TTC549 (cell line): ENCODE measurements at regions not wholly inside any gene's neighbourhood (a gene's known extent, or its start where the extent isn't known, plus 50 kb on each side); places are given as distances from the start of the nearest gene placed in this dataset.
A peak's percentile ranks its signal among the peaks of the same experiment; 100 is the strongest.

Experiments
- FAIRE-seq: peaks from 2 replicates; lab custom pipeline; 2012; peaks lifted over from hg19 to GRCh38; lab: Jason Lieb, UNC

DNA sequence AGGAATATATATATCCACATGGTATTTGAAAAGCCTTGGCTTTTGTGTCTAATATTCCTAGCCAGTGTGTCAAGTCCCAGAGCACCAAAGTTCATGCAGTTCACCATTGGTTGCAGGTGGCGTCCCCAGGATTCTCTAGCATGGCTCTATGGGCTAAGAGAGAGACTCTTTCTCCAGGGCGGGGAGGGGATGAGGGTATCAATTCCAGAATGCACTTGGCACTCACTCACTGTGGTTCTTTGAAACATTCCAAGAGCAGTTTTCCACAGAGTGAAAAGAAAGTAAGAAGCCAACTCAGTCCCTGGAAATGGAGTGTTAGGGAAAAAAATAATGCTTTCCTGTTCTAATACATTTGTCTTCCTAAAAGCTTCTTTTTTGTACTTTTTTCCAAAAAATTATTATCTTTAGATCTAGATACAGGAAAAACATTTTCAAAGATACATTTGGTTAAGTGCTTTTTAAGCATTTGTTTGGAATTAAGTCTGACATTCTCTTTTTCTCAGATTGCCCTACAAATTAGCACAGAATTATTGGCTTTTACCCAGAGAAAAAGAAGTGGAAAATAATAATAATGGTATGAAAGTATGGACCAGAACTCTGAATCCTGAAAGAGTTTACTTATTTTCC lies 239.9 kb downstream of the PAX3 start:
- no peak for FAIRE-seq

DNA sequence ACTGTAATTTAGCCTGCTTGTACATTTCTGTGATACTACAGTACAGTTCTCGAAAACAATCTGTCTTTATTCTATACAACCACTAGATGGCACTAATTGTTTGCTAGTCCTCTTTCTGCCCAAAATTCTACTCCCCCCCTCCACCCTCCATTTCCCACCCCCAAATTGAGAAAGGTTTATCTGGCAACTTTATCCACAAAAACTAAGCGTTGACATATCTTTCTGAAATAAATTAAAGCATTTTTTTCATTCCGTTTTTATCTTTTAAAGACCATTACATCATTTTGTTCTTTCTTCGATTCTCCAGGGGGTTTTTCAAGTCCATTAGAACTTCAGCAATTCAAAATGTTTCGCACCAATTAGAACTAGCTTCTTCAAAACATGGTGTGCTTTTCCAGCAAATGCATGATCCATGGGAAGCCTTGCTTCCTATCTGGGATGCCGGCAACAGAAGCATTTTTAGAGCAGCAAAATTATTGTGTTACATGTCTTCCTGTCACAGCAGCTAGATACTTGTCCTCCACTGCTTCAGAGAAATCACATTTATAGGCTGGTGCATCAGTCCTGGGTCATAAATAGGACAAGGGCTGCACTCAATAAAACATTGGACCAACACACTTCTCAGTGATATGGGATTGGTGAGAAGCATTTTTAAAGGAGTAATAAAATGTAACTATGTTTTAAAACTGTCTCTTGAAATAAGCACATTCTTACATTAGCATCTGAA lies 241.3 kb downstream of the PAX3 start:
- peak; percentile 22 for FAIRE-seq

DNA sequence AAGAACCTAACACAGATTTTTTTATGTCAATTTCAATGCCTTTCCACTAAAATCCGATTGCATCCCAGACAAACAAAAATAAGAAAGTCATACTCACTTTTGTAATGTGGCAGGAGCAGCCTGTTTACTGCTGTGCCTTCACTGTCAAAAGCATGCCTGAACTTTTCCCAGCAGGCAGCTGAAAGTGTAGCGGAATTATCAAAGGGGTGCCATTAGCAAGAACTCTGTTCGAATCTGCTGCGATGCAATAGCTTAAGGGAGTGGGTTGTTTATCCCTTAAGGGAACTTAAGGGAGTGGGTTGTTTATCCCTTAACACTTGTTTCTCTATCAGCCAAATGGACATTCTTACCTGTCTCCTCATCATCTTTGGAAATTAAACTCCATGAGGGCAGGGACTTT lies 243.5 kb downstream of the PAX3 start:
- FAIRE-seq, result no peak

GRCh38 chr2:222054813-222055212 lies 244.0 kb downstream of the PAX3 start:
- no peak for FAIRE-seq

DNA sequence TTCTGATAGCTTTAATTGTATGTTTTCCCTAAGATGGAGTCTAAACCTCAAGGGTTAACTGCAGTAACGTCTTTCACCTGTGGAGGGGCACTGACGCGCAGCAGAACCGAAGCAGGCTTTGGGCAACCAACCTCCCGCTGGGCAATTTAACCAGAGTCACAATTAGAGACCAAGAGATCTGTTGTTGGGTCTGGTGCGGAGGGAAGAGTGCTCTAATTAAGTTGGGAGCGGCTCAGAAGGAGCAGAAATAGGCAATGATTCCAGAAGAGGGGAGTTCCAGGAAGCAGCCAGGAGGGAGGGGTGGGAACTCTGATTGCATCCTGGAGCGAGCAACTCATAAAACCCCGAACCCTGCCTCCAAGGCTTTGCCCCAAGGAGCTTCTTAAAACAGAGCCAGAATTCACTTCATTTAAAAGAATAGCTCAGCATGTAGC lies 245.8 kb downstream of the PAX3 start:
- no peak for FAIRE-seq

- no peak for FAIRE-seq
Measured at GRCh38 chr2:222050981-222051380, 247.8 kb downstream of the PAX3 start.

DNA sequence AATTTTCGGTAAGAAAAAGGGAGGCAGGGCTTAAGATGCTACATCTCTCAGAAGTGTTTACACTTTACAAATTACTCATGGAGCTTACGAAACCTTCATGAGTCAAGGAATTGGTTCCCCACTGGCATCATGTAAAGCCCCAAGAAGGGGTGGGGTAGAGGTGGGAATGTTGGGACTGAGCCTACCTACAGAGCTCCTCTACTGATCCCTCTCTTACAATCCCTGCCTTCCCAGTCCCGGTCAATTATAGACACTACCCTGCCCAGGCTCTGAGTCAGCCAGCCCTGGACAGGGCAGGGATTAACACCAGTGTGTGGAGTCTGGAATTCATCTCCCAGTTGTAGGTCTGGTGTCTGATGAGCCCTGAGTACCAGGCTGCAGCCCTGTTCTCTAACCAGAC lies 248.9 kb downstream of the PAX3 start:
- FAIRE-seq, result no peak

DNA sequence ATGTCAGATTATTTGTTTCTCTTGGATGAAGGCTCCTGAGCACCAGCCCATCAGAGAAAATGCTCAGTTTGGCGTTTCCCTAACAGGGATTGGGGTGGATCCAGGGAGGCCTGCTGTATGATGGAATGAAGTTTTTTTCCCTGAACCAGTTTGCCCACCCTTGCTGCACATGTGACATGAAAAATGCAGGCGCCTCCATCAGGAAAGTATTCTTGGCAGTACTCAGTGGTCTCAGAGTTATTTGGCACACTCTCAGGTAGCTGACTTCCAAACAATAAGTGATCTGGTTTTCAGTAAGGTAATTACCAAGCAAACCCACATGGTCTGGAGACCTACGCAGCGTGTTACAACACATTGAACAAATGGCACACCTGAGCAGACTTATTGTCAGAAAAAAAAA lies 254.9 kb downstream of the PAX3 start:
- no peak for FAIRE-seq

- FAIRE-seq, result no peak
Measured at GRCh38 chr2:222042666-222043065, 256.1 kb downstream of the PAX3 start.

DNA sequence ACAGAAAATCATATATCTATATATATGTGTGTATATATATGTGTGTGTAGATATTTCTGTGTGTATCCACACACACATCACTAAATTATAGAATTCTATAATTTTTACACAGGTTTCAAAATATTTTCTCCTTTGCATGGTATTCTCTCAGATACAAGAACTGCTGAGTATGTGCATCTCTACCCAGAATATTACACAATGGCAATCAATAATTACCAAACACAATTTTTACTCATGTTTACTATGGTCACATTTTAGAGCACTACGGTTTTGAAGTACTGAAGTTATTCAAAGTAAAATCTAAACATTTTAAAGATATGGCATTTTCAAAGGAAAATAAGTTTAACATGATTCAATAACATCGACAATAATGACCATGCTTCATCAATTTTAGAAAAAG lies 258.5 kb downstream of the PAX3 start:
- FAIRE-seq, result no peak

GRCh38 chr2:222039821-222040220 lies 259.0 kb downstream of the PAX3 start:
- FAIRE-seq, result no peak

DNA sequence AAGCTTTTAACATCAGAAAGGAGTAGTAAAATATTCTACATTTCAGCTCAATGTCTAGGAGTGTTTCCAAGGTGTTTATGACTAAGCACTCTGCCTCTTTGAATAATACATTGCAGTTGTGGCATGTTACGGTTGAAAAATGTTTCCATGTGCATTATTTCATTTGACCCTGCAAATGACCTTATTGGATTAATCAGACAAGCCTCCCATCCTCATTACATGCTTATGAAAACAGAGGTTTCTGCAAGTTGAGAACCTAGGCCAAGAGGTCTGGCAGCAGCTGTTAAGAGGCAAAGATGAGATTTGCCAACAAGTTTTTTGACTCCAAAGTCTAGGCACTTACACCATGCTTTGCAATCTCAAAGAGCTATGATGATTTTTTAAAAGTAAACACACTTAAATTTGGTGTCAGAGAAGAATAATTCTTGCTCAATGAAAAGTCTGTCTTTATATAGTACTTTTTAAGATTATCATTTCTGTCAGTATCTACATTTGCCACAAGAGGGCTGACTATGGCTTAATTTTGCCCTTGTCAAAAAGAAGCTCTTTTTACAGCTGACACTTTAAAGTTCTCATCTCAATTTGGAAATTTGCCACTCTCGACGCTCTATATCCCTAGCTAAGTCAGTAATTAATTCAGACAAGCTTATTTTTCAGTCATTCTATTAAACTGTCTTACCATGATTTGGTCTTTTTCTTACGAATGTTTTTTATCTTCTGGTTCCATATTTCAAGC lies 260.6 kb downstream of the PAX3 start:
- FAIRE-seq, result no peak

GRCh38 chr2:222037211-222037610 lies 261.6 kb downstream of the PAX3 start:
- FAIRE-seq, result no peak

DNA sequence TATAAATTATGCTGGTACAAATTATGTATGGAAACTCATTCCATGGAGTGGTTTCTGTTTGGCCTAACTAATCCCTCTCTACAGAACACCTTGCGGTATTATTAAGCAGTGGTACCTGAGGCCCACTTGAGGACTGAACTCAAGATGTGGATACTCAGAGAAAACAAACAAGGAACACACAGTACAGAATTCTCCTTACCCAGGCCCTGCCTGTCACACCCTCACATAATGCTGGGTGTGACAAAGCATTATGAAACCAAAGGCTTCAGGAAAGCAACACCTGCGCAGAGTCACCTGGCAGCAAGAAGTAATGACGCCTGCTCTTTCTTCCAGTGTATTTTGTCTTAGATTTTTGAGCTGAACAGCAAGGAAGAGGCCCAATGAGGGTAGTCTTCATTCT lies 264.7 kb downstream of the PAX3 start:
- FAIRE-seq, result no peak

GRCh38 chr2:222033541-222033940 lies 265.3 kb downstream of the PAX3 start:
- FAIRE-seq, result no peak

DNA sequence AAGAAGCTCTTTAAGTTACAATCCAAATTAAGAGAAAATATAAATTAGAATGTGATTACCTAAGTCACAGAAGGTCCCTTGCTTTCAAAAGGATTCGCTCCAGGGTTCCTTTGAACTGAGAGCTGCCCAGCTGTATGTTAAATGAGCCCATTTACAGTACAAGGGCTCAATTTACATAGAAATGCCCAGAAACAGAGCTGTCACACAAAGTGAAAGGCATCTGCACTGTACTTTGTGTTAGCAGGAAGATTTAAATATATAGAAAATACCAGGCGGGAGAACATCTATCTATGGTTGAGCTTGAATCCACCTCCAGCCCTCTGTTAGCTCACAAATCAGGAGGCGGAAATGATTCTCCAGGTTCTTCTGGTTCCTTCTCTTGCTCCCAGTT lies 272.9 kb downstream of the PAX3 start:
- no peak for FAIRE-seq

- peak; percentile 29 for FAIRE-seq
Measured at GRCh38 chr2:222024932-222025880, 273.6 kb downstream of the PAX3 start.

DNA sequence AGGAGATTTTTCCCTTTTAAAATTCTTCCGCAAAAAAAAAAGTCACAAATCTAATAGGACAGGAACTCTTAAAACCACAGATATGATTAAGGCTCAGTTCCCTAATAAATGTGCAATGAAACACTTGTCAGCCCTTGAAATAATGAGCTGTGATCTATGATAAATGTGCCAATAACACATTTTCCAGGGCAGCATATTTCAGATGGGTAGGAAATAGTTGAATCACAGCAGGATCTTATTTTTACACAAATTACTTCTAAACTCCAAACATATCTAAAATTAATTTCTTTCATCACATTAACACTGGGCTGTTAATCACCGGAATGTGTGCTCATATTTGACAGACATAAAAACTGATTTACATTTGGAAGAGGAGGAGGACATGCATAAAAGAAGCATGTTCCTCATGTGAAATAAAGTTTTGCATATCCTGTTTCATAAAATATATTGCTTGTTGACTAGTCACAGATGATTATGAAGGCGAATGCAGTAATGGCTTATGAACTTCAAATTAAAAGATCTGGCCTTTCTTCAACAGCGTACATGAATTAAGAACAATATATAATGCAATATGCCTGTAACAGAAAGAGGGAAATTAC lies 281.4 kb downstream of the PAX3 start:
- no peak for FAIRE-seq

GRCh38 chr2:222013889-222014288 lies 284.9 kb downstream of the PAX3 start:
- no peak for FAIRE-seq

- FAIRE-seq, result no peak
Measured at GRCh38 chr2:222000326-222000725, 298.5 kb downstream of the PAX3 start.

DNA sequence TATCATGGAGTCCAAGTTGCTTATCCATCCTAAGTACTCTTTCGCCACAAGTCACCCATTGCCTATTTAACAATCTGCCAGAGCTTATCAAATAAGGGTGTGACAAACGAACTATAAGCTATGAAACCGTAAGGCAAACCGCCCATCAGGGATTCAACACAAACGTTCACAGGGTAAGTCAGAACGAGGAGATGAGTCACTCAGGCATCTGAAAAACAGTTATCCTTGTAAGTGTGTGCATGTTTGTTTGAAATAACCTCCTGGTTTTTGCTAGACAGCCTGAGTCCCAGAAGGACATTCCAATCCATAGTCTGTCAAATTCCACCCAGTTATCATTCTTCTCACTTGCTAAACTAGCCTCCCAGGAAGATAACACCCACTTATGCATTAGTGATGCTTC lies 299.1 kb downstream of the PAX3 start:
- FAIRE-seq, result no peak

DNA sequence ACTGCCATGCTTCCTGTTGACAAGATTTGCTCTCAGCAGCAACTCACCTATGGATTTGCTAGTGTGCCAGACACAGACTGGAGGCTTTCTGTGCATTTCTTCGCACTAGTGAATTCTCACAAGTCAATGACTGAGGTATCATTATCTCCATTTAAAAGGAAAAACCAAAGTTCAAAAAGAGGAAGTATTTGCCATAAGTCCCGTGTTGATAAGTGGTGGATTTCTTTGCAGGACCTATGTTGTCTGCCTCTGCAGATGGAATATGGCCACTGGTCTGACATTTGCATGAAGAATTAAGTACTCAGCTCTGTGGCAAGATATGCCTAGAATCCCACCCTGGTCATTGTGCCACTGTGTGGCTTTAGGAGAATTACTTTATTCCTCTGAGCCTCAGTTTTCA lies 299.6 kb downstream of the PAX3 start:
- no peak for FAIRE-seq
